HG03521 (cell line): ENCODE measurements at regions not wholly inside any gene's neighbourhood (a gene's known extent, or its start where the extent isn't known, plus 50 kb on each side); places are given as distances from the start of the nearest gene placed in this dataset.

Source experiments
- ATAC-seq: cut with Tn5 transposase; IDR thresholded peaks from one replicate; pipeline ENCODE4 v1.9.1; 2021; ENCODE audit warnings: mild to moderate bottlenecking, moderate library complexity; ENCODE audit not compliant: unreplicated experiment

- ATAC-seq: no peak
These were observed 325.7 kb downstream of the TGFB2 start for GRCh38 chr1:218670875-218671274.

- no peak for ATAC-seq
These were observed 326.4 kb downstream of the TGFB2 start for GRCh38 chr1:218671573-218671972.

GRCh38 chr1:218673170-218673569, 328.0 kb downstream of the TGFB2 start:
- ATAC-seq: no peak

GRCh38 chr1:218674280-218674773, 329.2 kb downstream of the TGFB2 start:
- no peak for ATAC-seq

GRCh38 chr1:218677026-218677425, 331.9 kb downstream of the TGFB2 start:
- no peak for ATAC-seq

- ATAC-seq: no peak
These were observed 334.3 kb downstream of the TGFB2 start for GRCh38 chr1:218679391-218679790.

GRCh38 chr1:218679988-218680748, 335.0 kb downstream of the TGFB2 start:
- no peak for ATAC-seq

- no peak for ATAC-seq
These were observed 338.1 kb downstream of the TGFB2 start for GRCh38 chr1:218683242-218683641.

- no peak for ATAC-seq
These were observed 341.1 kb downstream of the TGFB2 start for GRCh38 chr1:218686258-218686657.

GRCh38 chr1:218686761-218687160, 341.6 kb downstream of the TGFB2 start:
- ATAC-seq: no peak

GRCh38 chr1:218692808-218693207, 347.7 kb downstream of the TGFB2 start:
- no peak for ATAC-seq

- ATAC-seq: no peak
These were observed 348.5 kb downstream of the TGFB2 start for GRCh38 chr1:218693599-218693998.

- no peak for ATAC-seq
These were observed 348.9 kb downstream of the TGFB2 start for GRCh38 chr1:218694085-218694484.

GRCh38 chr1:218694636-218695035, 349.5 kb downstream of the TGFB2 start:
- no peak for ATAC-seq

- no peak for ATAC-seq
These were observed 350.4 kb downstream of the TGFB2 start for GRCh38 chr1:218695525-218695924.

GRCh38 chr1:218698141-218698540, 353.0 kb downstream of the TGFB2 start:
- ATAC-seq: no peak

- no peak for ATAC-seq
These were observed 354.3 kb downstream of the TGFB2 start for GRCh38 chr1:218699421-218699820.

- no peak for ATAC-seq
These were observed 354.7 kb downstream of the TGFB2 start for GRCh38 chr1:218699865-218700264.

- no peak for ATAC-seq
These were observed 355.5 kb downstream of the TGFB2 start for GRCh38 chr1:218700666-218701065.

GRCh38 chr1:218701131-218701530, 356.0 kb downstream of the TGFB2 start:
- no peak for ATAC-seq

GRCh38 chr1:218702775-218703174, 357.6 kb downstream of the TGFB2 start:
- ATAC-seq: no peak

GRCh38 chr1:218703836-218704235, 358.7 kb downstream of the TGFB2 start:
- ATAC-seq: no peak

- ATAC-seq: no peak
These were observed 360.3 kb downstream of the TGFB2 start for GRCh38 chr1:218705391-218705790.
